Keratinocyte (primary cell): ENCODE measurements at regions not wholly inside any gene's neighbourhood (a gene's known extent, or its start where the extent isn't known, plus 50 kb on each side); places are given as distances from the start of the nearest gene placed in this dataset.

ENCODE experiments used
- DNase-seq: peaks from one replicate; pipeline ENCODE4 v3.0.0-alpha.2; 2011; ENCODE audit warnings: low read depth, missing footprints, low spot score
- FAIRE-seq: peaks from 2 replicates; lab custom pipeline; 2011; peaks lifted over from hg19 to GRCh38; lab: Jason Lieb, UNC
- H2AFZ ChIP-seq: 2 replicates; pipeline ENCODE4 v1.6.0; 2012; ENCODE audit warnings: low read length, control low read depth, inconsistent platforms; ENCODE audit not compliant: control insufficient read depth
- H3K27ac ChIP-seq: 2 replicates; pipeline ENCODE4 v1.5.1; 2011; ENCODE audit warnings: low read length; ENCODE audit not compliant: control insufficient read depth, insufficient read depth
- H3K27me3 ChIP-seq: 3 replicates; pipeline ENCODE4 v1.6.0; 2011; ENCODE audit warnings: low read length; ENCODE audit not compliant: control insufficient read depth, insufficient read depth; ENCODE audit errors: extremely low read depth
- H3K36me3 ChIP-seq, 2 experiments: 2 replicates in 1 of 2; 3 replicates in 1 of 2; pipeline ENCODE4 v1.5.1; 2011; ENCODE audit warnings: low read length in 2 of 2, mild to moderate bottlenecking in 1 of 2; ENCODE audit not compliant: control insufficient read depth in 2 of 2, insufficient read depth in 2 of 2; ENCODE audit errors: extremely low read depth in 1 of 2
- H3K4me1 ChIP-seq: 3 replicates; pipeline ENCODE4 v1.5.1; 2011; ENCODE audit warnings: low read length; ENCODE audit not compliant: control insufficient read depth, insufficient read depth; ENCODE audit errors: extremely low read depth
- H3K4me2 ChIP-seq: 3 replicates; pipeline ENCODE4 v1.6.0; 2011; ENCODE audit warnings: low read depth, low read length; ENCODE audit not compliant: control insufficient read depth, insufficient read depth; ENCODE audit errors: extremely low read depth
- H3K4me3 ChIP-seq, 3 experiments: fragments of 200-600 bp in 1 of 3; sonication (generic) in 1 of 3; 2 replicates in 2 of 3; 3 replicates in 1 of 3; pipeline ENCODE4 v1.5.1; 2011 to 2016; ENCODE audit warnings: low read length in 3 of 3, mild to moderate bottlenecking in 3 of 3, control low read depth in 2 of 3, inconsistent platforms in 1 of 3, low read depth in 1 of 3, mixed read lengths in 1 of 3, mixed run types in 1 of 3, moderate library complexity in 1 of 3; ENCODE audit not compliant: control insufficient read depth in 2 of 3, insufficient read depth in 2 of 3; ENCODE audit errors: extremely low read depth in 1 of 3
- H3K79me2 ChIP-seq: 2 replicates; pipeline ENCODE4 v1.6.0; 2012; ENCODE audit warnings: low read length; ENCODE audit not compliant: control insufficient read depth, insufficient read depth
- H3K9ac ChIP-seq: 3 replicates; pipeline ENCODE4 v1.6.0; 2011; ENCODE audit warnings: low read length; ENCODE audit not compliant: control insufficient read depth, insufficient read depth; ENCODE audit errors: extremely low read depth
- H3K9me1 ChIP-seq: 3 replicates; pipeline ENCODE4 v1.6.0; 2011; ENCODE audit warnings: low read length; ENCODE audit not compliant: control insufficient read depth, insufficient read depth; ENCODE audit errors: extremely low read depth
- H3K9me3 ChIP-seq: 2 replicates; pipeline ENCODE4 v1.5.1; 2012; ENCODE audit warnings: low read depth, low read length; ENCODE audit not compliant: control insufficient read depth
- H4K20me1 ChIP-seq: 3 replicates; pipeline ENCODE4 v1.6.0; 2011; ENCODE audit warnings: low read length; ENCODE audit not compliant: control insufficient read depth, insufficient read depth; ENCODE audit errors: extremely low read depth
- EZH2 ChIP-seq: IDR thresholded peaks from one replicate; pipeline ENCODE4 v1.6.1; 2012; ENCODE audit warnings: inconsistent platforms, mild to moderate bottlenecking, low read length, moderate library complexity
- dilution Hi-C: fragments of 300-500 bp; cut with MboI; formaldehyde crosslinking; loops from one replicate; pipeline ENCODE4 v1.7.0; 2020; ENCODE audit warnings: low sequenced_read_pairs; ENCODE audit not compliant: extremely low pct_ligation_motif_present
- TF ChIP-seq, protein P1 (sequence below), 3 experiments: IDR thresholded peaks in 1 of 3; conservative IDR thresholded peaks in 1 of 3; optimal IDR thresholded peaks in 1 of 3; 2 replicates in 2 of 3; 3 replicates in 1 of 3; pipeline versions ENCODE3 to v1.5.1; 2011; ENCODE audit warnings: low read length in 3 of 3, mild to moderate bottlenecking in 3 of 3, moderate library complexity in 2 of 3, control low read depth in 1 of 3, inconsistent platforms in 1 of 3; ENCODE audit not compliant: insufficient read depth in 2 of 3; ENCODE audit errors: extremely low read depth in 1 of 3

DNA sequence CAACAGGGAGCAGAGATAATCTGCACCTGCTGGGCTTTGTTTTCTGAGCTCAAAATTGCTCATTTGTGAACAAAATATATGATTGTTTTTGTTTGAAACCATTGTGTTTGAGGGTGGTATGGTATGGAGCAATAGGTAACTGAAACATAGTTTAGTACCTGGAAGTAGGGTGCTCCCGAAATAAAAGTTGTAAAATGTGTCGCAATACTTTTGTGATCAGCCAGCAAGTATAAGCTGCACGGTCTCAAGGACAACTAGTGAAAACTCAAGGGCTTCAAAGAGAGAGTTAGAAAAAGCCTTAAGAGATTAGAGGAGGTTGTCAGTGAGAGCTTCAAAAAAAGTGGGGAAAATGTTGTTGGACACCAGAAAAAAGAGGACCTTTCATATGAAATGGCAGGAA lies 579.8 kb upstream of the POU3F2 start:
- no peaks in the 10 kb centered on the region for H3K27me3 ChIP-seq
- no peak overlapping the region for H3K27ac ChIP-seq
- no peak overlapping the region for H3K4me2 ChIP-seq
- no peak overlapping the region for H3K9ac ChIP-seq
- no peak overlapping the region for H3K4me3 ChIP-seq
- no peaks in the 10 kb centered on the region for H3K36me3 ChIP-seq
- H3K4me1 ChIP-seq: no peaks in the 10 kb centered on the region
- no peaks in the 10 kb centered on the region for H4K20me1 ChIP-seq
- dilution Hi-C loops: no loop called here
- no peak for FAIRE-seq
- no peaks in the 10 kb centered on the region for H3K9me1 ChIP-seq
- DNase-seq: no peak
- H3K9me3 ChIP-seq: no peaks in the 10 kb centered on the region
- TF ChIP-seq, protein P1, sequence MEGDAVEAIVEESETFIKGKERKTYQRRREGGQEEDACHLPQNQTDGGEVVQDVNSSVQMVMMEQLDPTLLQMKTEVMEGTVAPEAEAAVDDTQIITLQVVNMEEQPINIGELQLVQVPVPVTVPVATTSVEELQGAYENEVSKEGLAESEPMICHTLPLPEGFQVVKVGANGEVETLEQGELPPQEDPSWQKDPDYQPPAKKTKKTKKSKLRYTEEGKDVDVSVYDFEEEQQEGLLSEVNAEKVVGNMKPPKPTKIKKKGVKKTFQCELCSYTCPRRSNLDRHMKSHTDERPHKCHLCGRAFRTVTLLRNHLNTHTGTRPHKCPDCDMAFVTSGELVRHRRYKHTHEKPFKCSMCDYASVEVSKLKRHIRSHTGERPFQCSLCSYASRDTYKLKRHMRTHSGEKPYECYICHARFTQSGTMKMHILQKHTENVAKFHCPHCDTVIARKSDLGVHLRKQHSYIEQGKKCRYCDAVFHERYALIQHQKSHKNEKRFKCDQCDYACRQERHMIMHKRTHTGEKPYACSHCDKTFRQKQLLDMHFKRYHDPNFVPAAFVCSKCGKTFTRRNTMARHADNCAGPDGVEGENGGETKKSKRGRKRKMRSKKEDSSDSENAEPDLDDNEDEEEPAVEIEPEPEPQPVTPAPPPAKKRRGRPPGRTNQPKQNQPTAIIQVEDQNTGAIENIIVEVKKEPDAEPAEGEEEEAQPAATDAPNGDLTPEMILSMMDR (optimal IDR thresholded peaks at IDR 0.05 in 1 of 3, IDR thresholded peaks at IDR 0.05 in 1 of 3, conservative IDR thresholded peaks at IDR 0.05 in 1 of 3; ENCODE audit: extremely low read depth in 1 of 3, insufficient read depth in 2 of 3, low read length in 3 of 3): no peak
- TF ChIP-seq EZH2: no peak
- H2AFZ ChIP-seq: no peak overlapping the region
- no peaks in the 10 kb centered on the region for H3K79me2 ChIP-seq

DNA sequence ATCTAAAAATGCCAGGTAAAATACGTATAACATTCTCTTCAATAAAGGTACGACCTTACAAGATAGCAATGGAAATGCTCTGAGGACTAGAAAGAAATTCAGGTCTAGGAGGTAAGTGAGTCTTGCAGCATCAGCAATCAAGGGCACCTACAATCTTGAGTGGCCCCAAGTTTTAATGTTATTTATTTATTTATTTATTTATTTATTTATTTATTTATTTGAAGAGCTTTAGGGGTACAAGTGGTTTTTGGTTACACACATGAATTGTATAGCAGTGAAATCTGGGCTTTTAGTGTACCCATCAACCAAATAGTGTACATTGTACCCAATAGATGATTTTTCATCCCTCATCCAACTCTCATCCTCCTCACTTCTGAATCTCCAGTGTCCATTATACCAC lies 574.0 kb upstream of the POU3F2 start:
- Histone ChIP-seq H3K4me2 (no peak overlapping the region), H3K9me3 (no peaks in the 10 kb centered on the region), H3K79me2 (no peaks in the 10 kb centered on the region), H3K27me3 (no peaks in the 10 kb centered on the region), H3K27ac (no peak overlapping the region), H3K9ac (no peak overlapping the region), H3K9me1 (no peaks in the 10 kb centered on the region), H3K4me1 (no peaks in the 10 kb centered on the region), H3K36me3 (no peaks in the 10 kb centered on the region), H2AFZ (no peak overlapping the region), H4K20me1 (no peaks in the 10 kb centered on the region), H3K4me3 (no peak overlapping the region)
- TF ChIP-seq, protein P1 (optimal IDR thresholded peaks at IDR 0.05 in 1 of 3, IDR thresholded peaks at IDR 0.05 in 1 of 3, conservative IDR thresholded peaks at IDR 0.05 in 1 of 3; ENCODE audit: extremely low read depth in 1 of 3, insufficient read depth in 2 of 3, low read length in 3 of 3): no peak
- no peak for TF ChIP-seq EZH2
- dilution Hi-C loops: no loop called here
- FAIRE-seq: no peak
- DNase-seq: no peak
